Neural cell (in vitro differentiated cells): ENCODE measurements at regions not wholly inside any gene's neighbourhood (a gene's known extent, or its start where the extent isn't known, plus 50 kb on each side); places are given as distances from the start of the nearest gene placed in this dataset.
A peak's percentile ranks its signal among the peaks of the same experiment; 100 is the strongest.

Experiments used
- EP300 ChIP-seq: fragments of 450-650 bp; conservative IDR thresholded peaks from 2 replicates; pipeline ENCODE4 v1.6.1; 2014; ENCODE audit warnings: antibody characterized with exemption, mild to moderate bottlenecking, moderate library complexity; ENCODE audit not compliant: poor library complexity, severe bottlenecking
- EZH2 ChIP-seq: fragments of 200-600, 300-800 bp; shearing (Covaris generic), sonication (generic); IDR thresholded peaks from 2 replicates; pipeline ENCODE4 v1.6.1; 2014; ENCODE audit warnings: antibody characterized with exemption, low read length, borderline replicate concordance, mild to moderate bottlenecking; ENCODE audit not compliant: insufficient read depth, poor library complexity, severe bottlenecking
- RAD21 ChIP-seq: fragments of 450-650 bp; conservative IDR thresholded peaks from 2 replicates; pipeline ENCODE4 v1.6.1; 2014; ENCODE audit warnings: antibody characterized with exemption, mild to moderate bottlenecking, moderate library complexity
- SMC3 ChIP-seq: fragments of 450-650 bp; conservative IDR thresholded peaks from 2 replicates; pipeline ENCODE4 v1.6.1; 2014; ENCODE audit warnings: antibody characterized with exemption, mild to moderate bottlenecking, moderate library complexity; ENCODE audit not compliant: poor library complexity
- TF ChIP-seq, protein P1 (sequence below): fragments of 450-650 bp; IDR thresholded peaks from 2 replicates; pipeline ENCODE4 v1.5.1; 2014; ENCODE audit warnings: antibody characterized with exemption, mild to moderate bottlenecking, moderate library complexity; ENCODE audit not compliant: poor library complexity, severe bottlenecking
- TF ChIP-seq, protein P2 (sequence below): IDR thresholded peaks from 2 replicates; pipeline ENCODE4 v1.6.1; 2012; ENCODE audit warnings: borderline replicate concordance

DNA sequence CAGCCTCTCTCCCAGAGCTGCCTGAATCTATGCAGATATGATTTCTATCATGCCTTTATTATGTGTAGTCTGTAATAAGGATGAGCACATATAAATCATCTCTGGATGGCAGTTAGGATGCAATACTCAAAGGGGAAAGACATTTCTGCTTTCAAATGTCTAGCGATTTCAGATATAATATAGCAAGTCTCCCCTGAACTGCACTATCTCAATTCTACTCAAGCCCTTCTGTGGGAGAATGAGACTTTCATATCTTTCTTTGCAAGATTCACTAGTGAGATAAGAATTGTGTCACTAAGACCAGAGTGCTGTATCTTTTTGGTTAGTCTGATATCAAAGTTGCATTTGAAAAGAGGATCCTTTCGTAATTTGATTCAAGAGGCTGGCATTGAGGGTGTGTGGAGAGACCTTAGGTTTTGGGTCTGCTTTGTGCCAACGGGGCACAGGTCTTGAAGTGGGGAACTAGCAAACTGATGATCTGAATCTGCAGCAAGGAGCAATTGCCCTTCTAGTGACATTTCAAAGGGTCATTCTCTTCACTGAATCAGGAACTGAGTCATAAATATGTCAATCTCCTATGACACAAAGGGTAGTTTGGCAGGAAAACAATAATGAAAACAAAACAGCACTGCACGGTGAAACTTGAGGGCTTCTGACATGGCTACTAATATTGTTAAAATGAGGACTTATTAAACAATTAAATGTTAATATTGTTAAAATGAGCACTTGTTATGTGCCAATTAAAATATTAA lies 305.5 kb upstream of the CLINT1 start:
- TF ChIP-seq, protein P1, sequence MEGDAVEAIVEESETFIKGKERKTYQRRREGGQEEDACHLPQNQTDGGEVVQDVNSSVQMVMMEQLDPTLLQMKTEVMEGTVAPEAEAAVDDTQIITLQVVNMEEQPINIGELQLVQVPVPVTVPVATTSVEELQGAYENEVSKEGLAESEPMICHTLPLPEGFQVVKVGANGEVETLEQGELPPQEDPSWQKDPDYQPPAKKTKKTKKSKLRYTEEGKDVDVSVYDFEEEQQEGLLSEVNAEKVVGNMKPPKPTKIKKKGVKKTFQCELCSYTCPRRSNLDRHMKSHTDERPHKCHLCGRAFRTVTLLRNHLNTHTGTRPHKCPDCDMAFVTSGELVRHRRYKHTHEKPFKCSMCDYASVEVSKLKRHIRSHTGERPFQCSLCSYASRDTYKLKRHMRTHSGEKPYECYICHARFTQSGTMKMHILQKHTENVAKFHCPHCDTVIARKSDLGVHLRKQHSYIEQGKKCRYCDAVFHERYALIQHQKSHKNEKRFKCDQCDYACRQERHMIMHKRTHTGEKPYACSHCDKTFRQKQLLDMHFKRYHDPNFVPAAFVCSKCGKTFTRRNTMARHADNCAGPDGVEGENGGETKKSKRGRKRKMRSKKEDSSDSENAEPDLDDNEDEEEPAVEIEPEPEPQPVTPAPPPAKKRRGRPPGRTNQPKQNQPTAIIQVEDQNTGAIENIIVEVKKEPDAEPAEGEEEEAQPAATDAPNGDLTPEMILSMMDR: no peak
- TF ChIP-seq EZH2: no peak
- TF ChIP-seq SMC3: peak; percentile 14
- TF ChIP-seq, protein P2, sequence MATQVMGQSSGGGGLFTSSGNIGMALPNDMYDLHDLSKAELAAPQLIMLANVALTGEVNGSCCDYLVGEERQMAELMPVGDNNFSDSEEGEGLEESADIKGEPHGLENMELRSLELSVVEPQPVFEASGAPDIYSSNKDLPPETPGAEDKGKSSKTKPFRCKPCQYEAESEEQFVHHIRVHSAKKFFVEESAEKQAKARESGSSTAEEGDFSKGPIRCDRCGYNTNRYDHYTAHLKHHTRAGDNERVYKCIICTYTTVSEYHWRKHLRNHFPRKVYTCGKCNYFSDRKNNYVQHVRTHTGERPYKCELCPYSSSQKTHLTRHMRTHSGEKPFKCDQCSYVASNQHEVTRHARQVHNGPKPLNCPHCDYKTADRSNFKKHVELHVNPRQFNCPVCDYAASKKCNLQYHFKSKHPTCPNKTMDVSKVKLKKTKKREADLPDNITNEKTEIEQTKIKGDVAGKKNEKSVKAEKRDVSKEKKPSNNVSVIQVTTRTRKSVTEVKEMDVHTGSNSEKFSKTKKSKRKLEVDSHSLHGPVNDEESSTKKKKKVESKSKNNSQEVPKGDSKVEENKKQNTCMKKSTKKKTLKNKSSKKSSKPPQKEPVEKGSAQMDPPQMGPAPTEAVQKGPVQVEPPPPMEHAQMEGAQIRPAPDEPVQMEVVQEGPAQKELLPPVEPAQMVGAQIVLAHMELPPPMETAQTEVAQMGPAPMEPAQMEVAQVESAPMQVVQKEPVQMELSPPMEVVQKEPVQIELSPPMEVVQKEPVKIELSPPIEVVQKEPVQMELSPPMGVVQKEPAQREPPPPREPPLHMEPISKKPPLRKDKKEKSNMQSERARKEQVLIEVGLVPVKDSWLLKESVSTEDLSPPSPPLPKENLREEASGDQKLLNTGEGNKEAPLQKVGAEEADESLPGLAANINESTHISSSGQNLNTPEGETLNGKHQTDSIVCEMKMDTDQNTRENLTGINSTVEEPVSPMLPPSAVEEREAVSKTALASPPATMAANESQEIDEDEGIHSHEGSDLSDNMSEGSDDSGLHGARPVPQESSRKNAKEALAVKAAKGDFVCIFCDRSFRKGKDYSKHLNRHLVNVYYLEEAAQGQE: no peak
- TF ChIP-seq EP300: peak; percentile 94
- TF ChIP-seq RAD21: peak; percentile 21
